HepG2 (cell line): ENCODE measurements at regions not wholly inside any gene's neighbourhood (a gene's known extent, or its start where the extent isn't known, plus 50 kb on each side); places are given as distances from the start of the nearest gene placed in this dataset.

Experiments used
- ATAC-seq: fragments of 200-7000 bp; cut with Tn5 transposase; 3 replicates; pipeline ENCODE4 v1.9.1; 2020; ENCODE audit warnings: mild to moderate bottlenecking, moderate library complexity
- BruUV-seq: library from RNA; stranded (reverse); fragments of 400-500 nt; replicated peaks from 2 replicates; lab custom pipeline; 2021; lab: Mats Ljungman, UMichigan
- CTCF ChIA-PET: fragments of 300-600 bp; formaldehyde crosslinking; extraction: SDS; loops from one replicate; lab custom pipeline; 2021; ENCODE audit warnings: low total read pairs, inconsistent platforms, low intra/inter-chr PET ratio; lab: Yijun Ruan, JAX
- POLR2A ChIA-PET: fragments of 350-600 bp; sonication (Branson Sonifier 250); formaldehyde crosslinking; loops from one replicate; lab custom pipeline; 2020; ENCODE audit warnings: antibody characterized with exemption, inconsistent platforms; lab: Yijun Ruan, JAX
- DNase-seq: peaks from one replicate; pipeline ENCODE4 v3.0.0-alpha.2; 2015; ENCODE audit warnings: low spot score
- FAIRE-seq: peaks from 3 replicates; lab custom pipeline; 2011; peaks lifted over from hg19 to GRCh38; lab: Jason Lieb, UNC
- H2AFZ ChIP-seq: one replicate; pipeline ENCODE4 v1.6.1; 2011; ENCODE audit warnings: low read length, inconsistent platforms
- H3K27ac ChIP-seq: fragments of 300-600 bp; 3 replicates; pipeline ENCODE4 v1.8.0; 2011; ENCODE audit warnings: mixed run types, mild to moderate bottlenecking, mixed read lengths, low read length, inconsistent platforms; ENCODE audit not compliant: insufficient read depth; ENCODE audit errors: extremely low read length
- H3K27me3 ChIP-seq, 2 experiments: fragments of 200-600 bp in 1 of 2; 2 replicates in 1 of 2; 3 replicates in 1 of 2; pipeline versions ENCODE4 v1.6.0 to v1.8.0; 2011; ENCODE audit warnings: low read length in 2 of 2, mild to moderate bottlenecking in 2 of 2, moderate library complexity in 2 of 2, inconsistent platforms in 1 of 2; ENCODE audit not compliant: insufficient read depth in 2 of 2, control insufficient read depth in 1 of 2
- H3K36me3 ChIP-seq, 2 experiments: fragments of 200-600 bp in 1 of 2; replicated peaks in 1 of 2; 2 replicates in 1 of 2; 3 replicates in 1 of 2; pipeline versions ENCODE4 v1.5.1 to v1.8.0; 2011; ENCODE audit warnings: low read length in 2 of 2, inconsistent platforms in 1 of 2; ENCODE audit not compliant: insufficient read depth in 2 of 2, control insufficient read depth in 1 of 2
- H3K4me1 ChIP-seq: 2 replicates; pipeline ENCODE4 v1.5.1; 2012; ENCODE audit warnings: low read length, inconsistent platforms; ENCODE audit not compliant: insufficient read depth
- H3K4me2 ChIP-seq: 2 replicates; pipeline ENCODE4 v1.6.0; 2011; ENCODE audit warnings: low read depth, low read length, inconsistent platforms
- H3K4me3 ChIP-seq, 3 experiments: fragments of 200-600 bp in 1 of 3; sonication (generic), shearing (Covaris generic) in 1 of 3; replicated peaks in 1 of 3; 2 replicates each; pipeline ENCODE4 v1.5.1; 2011 to 2016; ENCODE audit warnings: low read length in 3 of 3, inconsistent platforms in 2 of 3, low read depth in 2 of 3, mild to moderate bottlenecking in 2 of 3, control low read depth in 1 of 3, mixed read lengths in 1 of 3; ENCODE audit not compliant: insufficient read depth in 1 of 3
- H3K79me2 ChIP-seq: one replicate; pipeline ENCODE4 v1.6.1; 2011; ENCODE audit warnings: low read length, inconsistent platforms; ENCODE audit not compliant: insufficient read depth
- H3K9ac ChIP-seq: 2 replicates; pipeline ENCODE4 v1.6.0; 2011; ENCODE audit warnings: mild to moderate bottlenecking, low read depth, low read length, inconsistent platforms; ENCODE audit not compliant: insufficient read depth
- H3K9me3 ChIP-seq: 2 replicates; pipeline ENCODE4 v1.5.1; 2012; ENCODE audit warnings: mild to moderate bottlenecking, low read length
- H4K20me1 ChIP-seq: 2 replicates; pipeline ENCODE4 v1.6.0; 2011; ENCODE audit warnings: inconsistent platforms, mild to moderate bottlenecking, low read length, moderate library complexity; ENCODE audit not compliant: insufficient read depth
- ERF ChIP-seq: IDR thresholded peaks from 2 replicates; pipeline ENCODE4 v1.6.1; 2018; ENCODE audit warnings: missing biosample characterization, missing genetic modification reagents
- FOXO4 ChIP-seq: sonication (generic); formaldehyde crosslinking; conservative IDR thresholded peaks from 2 replicates; pipeline ENCODE4 v1.8.1; 2023; ENCODE audit warnings: missing genetic modification reagents
- HCFC1 ChIP-seq: fragments of 150-350 bp; IDR thresholded peaks from 2 replicates; pipeline ENCODE4 v1.6.1; 2014; ENCODE audit warnings: low read depth, low read length
- KAT8 ChIP-seq: IDR thresholded peaks from 2 replicates; pipeline ENCODE4 v1.6.1; 2016; ENCODE audit warnings: missing genetic modification reagents, missing compliant biosample characterization
- KDM6A ChIP-seq: IDR thresholded peaks from 2 replicates; pipeline ENCODE4 v1.6.1; 2016; ENCODE audit warnings: low read depth
- LCORL ChIP-seq, 2 experiments: fragments of 450-650 bp in 1 of 2; sonication (generic) in 1 of 2; formaldehyde crosslinking in 1 of 2; IDR thresholded peaks; 2 replicates each; pipeline versions ENCODE4 v1.5.0 to v1.6.1; 2017 to 2020; ENCODE audit warnings: antibody characterized with exemption in 1 of 2, missing genetic modification reagents in 1 of 2
- MAZ ChIP-seq, 2 experiments: sonication (generic) in 1 of 2; formaldehyde crosslinking in 1 of 2; IDR thresholded peaks; 2 replicates each; pipeline versions ENCODE4 v1.5.0 to v1.6.1; 2012 to 2020; ENCODE audit warnings: low read depth in 2 of 2, mild to moderate bottlenecking in 2 of 2, borderline replicate concordance in 1 of 2, improper control_type of control experiment in 1 of 2, low read length in 1 of 2, missing genetic modification reagents in 1 of 2, moderate library complexity in 1 of 2
- MBD4 ChIP-seq: IDR thresholded peaks from 2 replicates; pipeline ENCODE4 v1.6.1; 2012; ENCODE audit warnings: low read length, inconsistent platforms, borderline replicate concordance
- MBNL3 ChIP-seq: fragments of 250-450 bp; sonication (Bioruptor Pico); conservative IDR thresholded peaks from 2 replicates; pipeline ENCODE4 v1.8.0; 2022; ENCODE audit warnings: mild to moderate bottlenecking, inconsistent platforms
- NFKBIZ ChIP-seq: IDR thresholded peaks from 2 replicates; pipeline ENCODE4 v1.6.1; 2018; ENCODE audit warnings: missing genetic modification reagents, missing compliant biosample characterization
- PHF8 ChIP-seq: sonication (generic); formaldehyde crosslinking; IDR thresholded peaks from 2 replicates; pipeline ENCODE4 v1.5.0; 2020; ENCODE audit warnings: missing genetic modification reagents
- POLR2A ChIP-seq, 2 experiments: IDR thresholded peaks; 2 replicates each; pipeline ENCODE4 v1.6.1; 2011; ENCODE audit warnings: low read depth in 2 of 2, low read length in 2 of 2, mild to moderate bottlenecking in 1 of 2, moderate library complexity in 1 of 2; ENCODE audit not compliant: insufficient read depth in 1 of 2
- RARG ChIP-seq: sonication (generic); formaldehyde crosslinking; IDR thresholded peaks from 2 replicates; pipeline ENCODE4 v1.4.0; 2020; ENCODE audit warnings: low read depth, mild to moderate bottlenecking, missing genetic modification reagents
- RBFOX2 ChIP-seq: fragments of 200-400 bp; formaldehyde crosslinking; IDR thresholded peaks from 2 replicates; pipeline ENCODE4 v1.6.1; 2017; ENCODE audit warnings: low read depth, mild to moderate bottlenecking, low read length
- RBM22 ChIP-seq: fragments of 200-400 bp; formaldehyde crosslinking; optimal IDR thresholded peaks from 2 replicates; pipeline ENCODE3; 2017; ENCODE audit warnings: mild to moderate bottlenecking, low read length, moderate library complexity
- ZFX ChIP-seq: sonication (generic); formaldehyde crosslinking; IDR thresholded peaks from 2 replicates; pipeline ENCODE4 v1.4.0; 2020; ENCODE audit warnings: mild to moderate bottlenecking, low read depth, missing genetic modification reagents, moderate library complexity
- ZNF180 ChIP-seq: sonication (generic); formaldehyde crosslinking; IDR thresholded peaks from 2 replicates; pipeline ENCODE4 v1.4.0; 2020; ENCODE audit warnings: low read depth, missing genetic modification reagents, borderline replicate concordance
- ZNF205 ChIP-seq: IDR thresholded peaks from 2 replicates; pipeline ENCODE4 v1.6.1; 2018; ENCODE audit warnings: missing biosample characterization, missing genetic modification reagents
- ZNF350 ChIP-seq: sonication (generic); formaldehyde crosslinking; IDR thresholded peaks from 2 replicates; pipeline ENCODE4 v1.4.0; 2020; ENCODE audit warnings: mild to moderate bottlenecking, low read depth, missing genetic modification reagents, borderline replicate concordance
- ZNF564 ChIP-seq: sonication (generic); formaldehyde crosslinking; IDR thresholded peaks from 2 replicates; pipeline ENCODE4 v1.8.1; 2023; ENCODE audit warnings: mild to moderate bottlenecking, missing genetic modification reagents
- ZNF639 ChIP-seq: conservative IDR thresholded peaks from 2 replicates; pipeline ENCODE4 v1.6.1; 2018; ENCODE audit warnings: missing genetic modification reagents
- ZNF652 ChIP-seq: IDR thresholded peaks from 2 replicates; pipeline ENCODE4 v1.6.1; 2016; ENCODE audit warnings: low read depth, borderline replicate concordance
- ZNF772 ChIP-seq: sonication (generic); formaldehyde crosslinking; IDR thresholded peaks from 2 replicates; pipeline ENCODE4 v1.5.0; 2020; ENCODE audit warnings: mild to moderate bottlenecking, missing genetic modification reagents
- WGBS: methylation state at CpG from one replicate; pipeline ENCODE4 v1.1.6; 2017; ENCODE audit warnings: low lambda C conversion rate; 5-methylcytosine and 5-hydroxymethylcytosine counted together
- in situ Hi-C: cut with HindIII; loops from 2 replicates; pipeline ENCODE4 v1.10.0; 2017; ENCODE audit warnings: low pct_unique_long_range_greater_than_20kb; ENCODE audit not compliant: extremely low pct_ligation_motif_present
- intact Hi-C: fragments of 100-400 bp; cut with micrococcal nuclease; formaldehyde crosslinking; loops from one replicate; pipeline ENCODE4 v1.10.0; 2022; ENCODE audit not compliant: unreplicated experiment

GRCh38 chr15:67946701-67947100 lies 106.9 kb upstream of the RNU6-1 start:
- WGBS = 3% methylated on average over 4 of the region's 4 CpGs
- ChIA-PET POLR2A (interaction anchor here (0.6 to 3.7 kb wide), 21 partner anchors 9 to 874 kb away, joined by 3 to 63 read pairs (median 3); partner anchors contain the start of genes ANP32A and PIAS1), CTCF (interaction anchor here (1.2 kb wide), 1 partner anchor 83 kb away, joined by 4 read pairs; no protein-coding TSS in a partner anchor)
- Histone ChIP-seq H3K27ac (peak overlapping the region; percentile 98), H3K79me2 (peaks cover 22% of the 10 kb centered on the region), H3K27me3 (no peaks in the 10 kb centered on the region; a peak in 1 of 5 replicates), H3K4me1 (peaks cover 55% of the 10 kb centered on the region), H4K20me1 (no peaks in the 10 kb centered on the region), H3K9me3 (no peaks in the 10 kb centered on the region), H3K36me3 (no peaks in the 10 kb centered on the region), H3K4me3 (peak overlapping the region; percentile 69 to 79 (median 79)), H3K9ac (peak overlapping the region; percentile 95), H2AFZ (peak overlapping the region; percentile 93), H3K4me2 (peak overlapping the region; percentile 93)
- BruUV-seq = TSS peak; percentile 71
- no peak for FAIRE-seq
- peak; percentile 52 for ATAC-seq
- intact Hi-C loops (loop anchor here (1.0 to 5.0 kb wide), 4 partner anchors 32 to 111 kb away; no protein-coding TSS in a partner anchor), in situ Hi-C loops (loop anchor here (5.0 kb wide), 1 partner anchor 84 kb away; no protein-coding TSS in a partner anchor)
- DNase-seq = no peak
- TF ChIP-seq POLR2A (IDR thresholded peaks at IDR 0.05; ENCODE audit: insufficient read depth in 1 of 2, low read depth in 2 of 2, low read length in 2 of 2) (peak in 1 of 2 experiments; percentile 57; a peak in 2 of 4 replicates), RBM22 (peak; percentile 20), FOXO4 (CRISPR knock-in tag) (no peak), ZNF639 (CRISPR knock-in tag) (0 out of 2 replicates have a peak, but pooled peaks have one; percentile 24), ZNF205 (CRISPR knock-in tag) (0 out of 2 replicates have a peak, but pooled peaks have one; percentile 4), ZNF180 (CRISPR knock-in tag) (peak; percentile 98; the same call in 1 of the 2 replicates), ZNF772 (no peak), HCFC1 (no peak), ZNF652 (CRISPR knock-in tag) (no peak), NFKBIZ (CRISPR knock-in tag) (0 out of 2 replicates have a peak, but pooled peaks have one; percentile 8), MBNL3 (CRISPR knock-in tag) (no peak), MBD4 (no peak), PHF8 (CRISPR knock-in tag) (peak; percentile 36; the same call in 1 of the 2 replicates), MAZ (IDR thresholded peaks at IDR 0.05; ENCODE audit: borderline replicate concordance, low read depth, low read length) (no peak), MAZ (CRISPR knock-in tag; IDR thresholded peaks at IDR 0.05; ENCODE audit: low read depth) (no peak), RBFOX2 (peak; percentile 71), KAT8 (CRISPR knock-in tag) (0 out of 2 replicates have a peak, but pooled peaks have one; percentile 4), ZFX (CRISPR knock-in tag) (peak; percentile 68), LCORL (IDR thresholded peaks at IDR 0.05) (no peak), LCORL (CRISPR knock-in tag; IDR thresholded peaks at IDR 0.05) (no peak), ZNF564 (CRISPR knock-in tag) (no peak), ZNF350 (CRISPR knock-in tag) (no peak; the same call in 1 of the 2 replicates), RARG (CRISPR knock-in tag) (no peak), ERF (CRISPR knock-in tag) (0 out of 2 replicates have a peak, but pooled peaks have one; percentile 12), KDM6A (CRISPR knock-in tag) (no peak)
